AG09309 (cell line): ENCODE measurements at regions not wholly inside any gene's neighbourhood (a gene's known extent, or its start where the extent isn't known, plus 50 kb on each side); places are given as distances from the start of the nearest gene placed in this dataset.

ENCODE experiments used
- DNase-seq: peaks from one replicate; pipeline ENCODE4 v3.0.0-alpha.2; 2010; ENCODE audit warnings: low read depth
- H3K4me3 ChIP-seq: 2 replicates; pipeline ENCODE4 v1.5.1; 2011; ENCODE audit warnings: mild to moderate bottlenecking, low read depth, low read length, moderate library complexity; ENCODE audit not compliant: control insufficient read depth
- TF ChIP-seq, protein P1 (sequence below): IDR thresholded peaks from 2 replicates; pipeline ENCODE4 v1.5.1; 2011; ENCODE audit warnings: mild to moderate bottlenecking, low read depth, low read length, inconsistent platforms; ENCODE audit not compliant: insufficient read depth, control insufficient read depth; ENCODE audit errors: missing control alignments

- DNase-seq = no peak
- no peak overlapping the region for H3K4me3 ChIP-seq
- TF ChIP-seq, protein P1, sequence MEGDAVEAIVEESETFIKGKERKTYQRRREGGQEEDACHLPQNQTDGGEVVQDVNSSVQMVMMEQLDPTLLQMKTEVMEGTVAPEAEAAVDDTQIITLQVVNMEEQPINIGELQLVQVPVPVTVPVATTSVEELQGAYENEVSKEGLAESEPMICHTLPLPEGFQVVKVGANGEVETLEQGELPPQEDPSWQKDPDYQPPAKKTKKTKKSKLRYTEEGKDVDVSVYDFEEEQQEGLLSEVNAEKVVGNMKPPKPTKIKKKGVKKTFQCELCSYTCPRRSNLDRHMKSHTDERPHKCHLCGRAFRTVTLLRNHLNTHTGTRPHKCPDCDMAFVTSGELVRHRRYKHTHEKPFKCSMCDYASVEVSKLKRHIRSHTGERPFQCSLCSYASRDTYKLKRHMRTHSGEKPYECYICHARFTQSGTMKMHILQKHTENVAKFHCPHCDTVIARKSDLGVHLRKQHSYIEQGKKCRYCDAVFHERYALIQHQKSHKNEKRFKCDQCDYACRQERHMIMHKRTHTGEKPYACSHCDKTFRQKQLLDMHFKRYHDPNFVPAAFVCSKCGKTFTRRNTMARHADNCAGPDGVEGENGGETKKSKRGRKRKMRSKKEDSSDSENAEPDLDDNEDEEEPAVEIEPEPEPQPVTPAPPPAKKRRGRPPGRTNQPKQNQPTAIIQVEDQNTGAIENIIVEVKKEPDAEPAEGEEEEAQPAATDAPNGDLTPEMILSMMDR = no peak
Observed at GRCh38 chr4:41384992-41385391, 128.3 kb downstream of the UCHL1 start.

GRCh38 chr4:41385481-41385880, 128.8 kb downstream of the UCHL1 start:
- TF ChIP-seq, protein P1 = no peak
- no peak for DNase-seq
- no peak overlapping the region for H3K4me3 ChIP-seq

DNA sequence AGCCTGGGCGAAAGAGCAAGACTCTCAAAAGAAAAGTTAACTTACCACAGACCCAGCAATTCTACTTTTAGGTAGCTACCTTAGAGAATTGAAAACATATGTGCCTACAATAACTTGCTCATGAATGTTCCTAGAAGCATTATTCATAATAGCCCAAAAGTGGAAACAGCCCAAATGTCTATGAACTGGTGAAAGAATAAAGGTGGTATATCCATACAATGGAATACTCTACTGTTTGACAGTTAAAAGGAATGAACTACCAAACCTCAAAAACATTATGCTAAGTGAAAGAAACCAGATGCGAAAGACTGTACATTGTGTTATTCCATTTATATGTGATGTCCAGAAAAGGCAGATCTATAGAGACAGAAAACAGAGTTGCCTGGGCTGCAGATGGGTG, 131.4 kb downstream of the UCHL1 start:
- TF ChIP-seq, protein P1 = no peak

GRCh38 chr4:41389356-41389755, 132.6 kb downstream of the UCHL1 start:
- DNase-seq = no peak
- H3K4me3 ChIP-seq = no peak overlapping the region
- TF ChIP-seq, protein P1 = no peak

More for the DNA sequence above, 131.4 kb downstream of the UCHL1 start:
- DNase-seq = no peak
- no peak overlapping the region for H3K4me3 ChIP-seq

DNA sequence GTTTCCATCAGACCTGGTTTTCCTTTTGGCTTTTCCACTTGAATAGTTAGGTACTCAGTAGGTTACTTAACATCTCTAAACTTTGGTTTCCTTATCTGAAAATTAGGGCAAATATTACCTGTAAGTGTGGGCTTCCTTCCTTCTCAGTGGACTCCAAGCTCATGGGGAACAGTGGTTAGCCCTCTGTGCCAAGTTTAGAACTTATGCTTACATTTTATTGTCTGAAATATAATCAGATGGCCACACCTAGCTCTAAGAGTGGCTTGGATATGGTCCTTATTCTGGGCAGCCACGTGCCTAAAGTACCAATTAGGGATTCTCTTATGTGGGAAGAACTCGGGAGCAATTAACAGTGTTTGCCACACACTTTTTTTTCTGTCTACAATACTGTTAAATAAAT, 133.9 kb downstream of the UCHL1 start:
- DNase-seq = no peak
- no peak overlapping the region for H3K4me3 ChIP-seq
- TF ChIP-seq, protein P1 = no peak

DNA sequence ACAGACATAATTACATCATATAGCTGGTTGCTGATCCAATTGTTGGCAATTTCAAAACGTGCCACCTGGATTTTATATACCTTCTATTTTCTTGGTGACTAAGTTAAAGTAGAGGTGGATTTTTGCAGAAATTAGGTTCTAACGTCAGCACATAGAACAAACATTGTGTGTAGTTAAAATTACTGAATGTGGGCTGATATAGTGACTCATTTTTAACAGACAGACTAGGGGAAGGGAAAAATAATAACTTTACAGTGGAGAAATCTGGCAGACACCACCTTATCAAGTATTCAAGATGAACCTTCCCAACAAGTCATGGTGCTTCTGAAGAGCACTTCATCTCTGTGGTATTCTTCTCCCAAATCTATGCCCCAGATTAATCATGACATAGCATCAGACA, 134.5 kb downstream of the UCHL1 start:
- DNase-seq = no peak
- H3K4me3 ChIP-seq = no peak overlapping the region

More for the DNA sequence above, 134.5 kb downstream of the UCHL1 start:
- TF ChIP-seq, protein P1 = no peak
